ENCODE measurements at regions not wholly inside any gene's neighbourhood (a gene's known extent, or its start where the extent isn't known, plus 50 kb on each side); places are given as distances from the start of the nearest gene placed in this dataset.
"Not testable (repeated sequence)": the region's sequence is repeated elsewhere in the genome, so short reads cannot be mapped to it uniquely, and the experiment has no call there.

DNA sequence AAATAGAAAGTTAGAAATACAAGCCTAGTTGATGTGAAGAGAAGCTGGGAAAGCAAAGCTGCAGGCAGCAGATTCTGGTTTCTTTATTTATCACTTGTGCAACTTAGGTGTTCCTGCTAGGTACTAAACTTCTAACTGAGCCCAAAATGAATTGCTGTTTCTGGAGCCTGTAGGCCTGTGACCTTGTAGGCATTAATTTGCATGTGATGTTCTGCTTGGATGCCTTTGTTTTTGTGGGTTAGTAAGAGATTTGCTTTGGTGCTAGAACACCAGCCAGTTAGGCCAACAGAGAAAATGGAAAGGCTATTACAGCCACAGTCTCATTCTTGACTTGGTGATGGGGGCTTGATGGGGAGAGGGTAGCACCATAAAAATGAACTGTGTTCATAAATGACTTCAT is 370.7 kb downstream of the PPP1R3A start:
- H3K4me3 Mint-ChIP-seq, result no peak overlapping the region

GRCh38 chr7:113521468-113521867 is 397.3 kb downstream of the PPP1R3A start:
- peaks cover 0 to 7% (median 6%) of the 10 kb centered on the region in 3 donors for H3K9me3 Mint-ChIP-seq
- no peaks in the 10 kb centered on the region for H3K4me1 Mint-ChIP-seq
- no peaks in the 10 kb centered on the region for H3K36me3 Mint-ChIP-seq
- no peaks in the 10 kb centered on the region for H3K27me3 Mint-ChIP-seq
- no peak overlapping the region for H3K4me3 Mint-ChIP-seq
- no peak overlapping the region for H3K27ac Mint-ChIP-seq

More for the DNA sequence above, 370.7 kb downstream of the PPP1R3A start:
- H3K36me3 Mint-ChIP-seq, result no peaks in the 10 kb centered on the region
- no peaks in the 10 kb centered on the region for H3K27me3 Mint-ChIP-seq
- H3K27ac Mint-ChIP-seq, result no peak overlapping the region
- peaks cover 0 to 8% (median 0%) of the 10 kb centered on the region in 3 donors for H3K9me3 Mint-ChIP-seq
- peaks cover 0 to 5% (median 0%) of the 10 kb centered on the region in 3 donors for H3K4me1 Mint-ChIP-seq

DNA sequence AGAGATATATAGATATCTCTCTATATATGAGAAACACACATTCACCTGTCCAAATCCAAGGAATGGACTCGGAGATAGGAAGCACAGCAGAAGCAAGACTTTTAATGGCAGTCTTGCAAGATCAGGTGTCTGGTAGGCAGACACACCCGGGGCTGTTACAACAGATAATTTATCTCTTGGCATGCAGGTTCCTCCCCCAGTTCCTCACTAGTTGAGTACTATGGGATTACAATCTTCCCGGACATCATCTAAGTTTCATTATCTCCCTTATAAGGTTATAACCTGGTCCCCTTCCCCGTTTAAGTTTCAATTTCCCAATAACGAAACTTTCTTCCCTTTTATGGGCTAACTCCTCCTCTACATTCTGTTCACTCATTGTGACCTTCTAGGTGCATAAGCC is 399.3 kb downstream of the PPP1R3A start:
- no peaks in the 10 kb centered on the region for H3K4me1 Mint-ChIP-seq
- H3K9me3 Mint-ChIP-seq, result peaks cover 2 to 9% (median 6%) of the 10 kb centered on the region in 3 donors
- H3K27me3 Mint-ChIP-seq, result no peaks in the 10 kb centered on the region
- no peaks in the 10 kb centered on the region for H3K36me3 Mint-ChIP-seq
- H3K27ac Mint-ChIP-seq, result no peak overlapping the region
- H3K4me3 Mint-ChIP-seq, result no peak overlapping the region

DNA sequence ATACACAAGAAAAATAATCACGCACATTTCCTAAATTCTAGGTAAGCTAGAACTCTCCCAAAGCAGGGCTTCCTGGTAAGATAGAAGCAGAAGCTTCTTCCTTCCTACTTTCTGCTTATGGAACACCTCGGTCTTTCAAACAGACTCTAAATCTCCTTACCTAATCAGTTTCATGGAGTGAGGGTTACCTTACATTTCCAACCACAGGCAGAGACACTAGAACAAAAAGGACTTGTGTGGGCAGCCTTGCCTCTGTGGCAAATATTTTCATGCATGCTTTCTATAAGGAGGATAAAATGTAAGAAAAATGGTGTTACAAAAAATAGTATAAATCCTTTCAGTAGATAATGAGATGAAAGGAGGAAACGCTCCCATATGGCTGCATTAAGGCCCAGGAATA is 386.3 kb upstream of the SMIM30 start:
- H3K36me3 Mint-ChIP-seq, result no peaks in the 10 kb centered on the region
- no peaks in the 10 kb centered on the region for H3K27me3 Mint-ChIP-seq
- H3K4me3 Mint-ChIP-seq, result no peak overlapping the region
- H3K27ac Mint-ChIP-seq, result no peak overlapping the region
- H3K9me3 Mint-ChIP-seq, result peaks cover 0 to 15% (median 4%) of the 10 kb centered on the region in 3 donors
- no peaks in the 10 kb centered on the region for H3K4me1 Mint-ChIP-seq

GRCh38 chr7:113504142-113504541 is 385.8 kb upstream of the SMIM30 start:
- no peaks in the 10 kb centered on the region for H3K4me1 Mint-ChIP-seq
- no peaks in the 10 kb centered on the region for H3K27me3 Mint-ChIP-seq
- H3K9me3 Mint-ChIP-seq, result peaks cover 0 to 10% (median 4%) of the 10 kb centered on the region in 3 donors
- H3K4me3 Mint-ChIP-seq, result no peak overlapping the region
- no peaks in the 10 kb centered on the region for H3K36me3 Mint-ChIP-seq
- no peak overlapping the region for H3K27ac Mint-ChIP-seq

DNA sequence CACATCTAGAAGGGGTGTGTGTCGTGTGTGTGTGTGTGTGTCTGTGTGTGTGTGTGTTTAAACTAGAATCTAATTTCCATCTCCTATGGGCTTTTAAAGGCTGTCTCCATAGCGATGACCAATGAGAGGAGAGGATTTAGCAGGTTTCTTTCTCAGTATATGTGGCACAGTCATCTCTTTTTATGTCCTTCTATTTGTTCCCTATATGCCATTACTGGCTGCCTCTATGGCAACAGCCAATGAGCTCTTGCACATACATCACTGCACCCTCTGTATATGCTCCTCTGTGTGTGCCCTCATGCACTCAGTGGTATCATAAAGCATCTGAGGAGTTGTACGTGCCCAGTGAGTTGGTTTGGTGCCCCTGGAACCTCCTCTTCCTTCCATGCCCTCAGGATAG is 378.2 kb upstream of the SMIM30 start:
- not testable (repeated sequence) for H3K4me1 Mint-ChIP-seq, H3K27me3 Mint-ChIP-seq, H3K4me3 Mint-ChIP-seq, H3K36me3 Mint-ChIP-seq, H3K9me3 Mint-ChIP-seq, H3K27ac Mint-ChIP-seq

DNA sequence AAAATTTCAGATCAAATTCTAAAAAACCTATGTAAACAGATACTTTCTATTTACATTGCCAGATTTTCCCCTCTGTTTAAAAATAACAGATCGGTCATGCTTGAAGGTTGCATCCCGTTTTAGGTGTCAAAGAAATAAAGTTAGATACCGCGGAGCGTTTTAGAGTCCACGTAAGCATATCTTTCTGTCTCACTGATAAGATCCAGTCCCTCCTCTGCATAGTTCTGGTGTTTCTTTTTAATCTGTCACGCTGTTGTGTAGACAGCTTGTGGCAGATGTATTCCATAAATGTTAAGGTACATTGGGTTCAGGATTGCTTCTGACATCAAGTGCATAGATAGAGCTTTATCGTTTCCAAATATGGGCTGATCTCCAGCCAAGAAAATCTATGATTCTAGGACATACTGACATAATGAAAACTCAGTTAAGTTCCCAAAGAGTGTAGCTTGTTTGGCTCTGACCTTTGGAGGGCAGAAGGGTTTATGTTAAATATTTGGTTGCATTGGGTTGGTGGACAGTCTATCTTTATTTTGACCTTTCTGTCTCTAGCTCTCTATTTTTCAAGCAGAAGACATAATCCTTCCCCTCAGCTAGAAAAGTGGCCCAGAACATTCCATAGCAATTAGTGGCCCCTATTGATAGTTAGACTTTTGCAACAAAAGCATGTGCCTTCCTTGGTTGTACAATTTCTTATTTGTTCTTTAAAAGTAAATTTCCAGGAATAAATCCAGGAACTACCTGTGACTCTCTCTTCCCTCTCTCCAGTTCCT is 376.6 kb upstream of the SMIM30 start:
- not testable (repeated sequence) for H3K27ac Mint-ChIP-seq, H3K9me3 Mint-ChIP-seq, H3K36me3 Mint-ChIP-seq, H3K27me3 Mint-ChIP-seq, H3K4me3 Mint-ChIP-seq, H3K4me1 Mint-ChIP-seq

DNA sequence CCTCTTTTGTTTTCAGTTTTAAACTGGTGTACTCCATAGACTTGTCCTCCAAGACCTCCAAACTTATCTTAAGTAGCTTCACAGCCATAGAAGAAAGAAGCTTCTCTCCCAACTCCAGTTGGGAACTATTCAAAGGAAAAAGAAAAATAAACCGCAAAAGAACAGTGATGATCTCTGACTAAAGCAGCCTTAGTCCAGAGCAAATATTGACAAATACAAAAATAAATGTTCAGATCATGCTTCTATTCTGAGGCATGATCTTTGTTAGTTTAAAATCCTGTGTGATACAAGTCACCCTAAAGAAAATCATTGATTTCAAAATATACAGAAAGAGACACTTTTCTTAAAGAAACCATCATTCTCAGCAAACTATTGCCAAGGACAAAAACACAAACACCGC is 373.0 kb upstream of the SMIM30 start:
- Mint-ChIP-seq H3K27ac (no peak overlapping the region), H3K4me1 (no peaks in the 10 kb centered on the region), H3K9me3 (peaks cover 0 to under 1% (median 0%) of the 10 kb centered on the region in 3 donors), H3K36me3 (no peaks in the 10 kb centered on the region), H3K4me3 (no peak overlapping the region), H3K27me3 (no peaks in the 10 kb centered on the region)

- Mint-ChIP-seq H3K36me3 (no peaks in the 10 kb centered on the region), H3K9me3 (peaks cover 0 to 6% (median 3%) of the 10 kb centered on the region in 3 donors), H3K4me1 (no peaks in the 10 kb centered on the region), H3K27ac (no peak overlapping the region), H3K27me3 (no peaks in the 10 kb centered on the region), H3K4me3 (no peak overlapping the region)
These were observed 369.8 kb upstream of the SMIM30 start for GRCh38 chr7:113487925-113488731.

DNA sequence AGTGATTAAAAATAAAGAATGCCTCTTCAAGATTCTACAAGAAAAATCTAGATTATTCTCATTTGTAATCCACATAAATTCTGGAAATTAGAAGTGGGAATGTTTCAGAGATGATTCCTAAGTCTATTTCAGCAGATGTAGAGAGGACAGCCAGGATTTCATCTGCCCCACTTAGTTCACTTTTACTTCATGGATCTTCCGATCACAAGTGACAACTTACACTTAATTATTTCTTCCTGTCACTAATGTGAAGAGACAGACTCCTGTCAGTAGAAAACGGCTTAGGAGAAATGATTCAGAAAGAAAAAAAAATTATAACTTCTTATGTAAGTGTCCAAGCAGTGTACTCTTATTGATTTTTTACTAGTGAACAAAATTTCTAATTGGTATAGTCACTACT is 368.2 kb upstream of the SMIM30 start:
- peaks cover 0 to 2% (median 0%) of the 10 kb centered on the region in 3 donors for H3K4me1 Mint-ChIP-seq
- no peaks in the 10 kb centered on the region for H3K36me3 Mint-ChIP-seq
- no peak overlapping the region for H3K27ac Mint-ChIP-seq
- H3K4me3 Mint-ChIP-seq, result no peak overlapping the region
- H3K27me3 Mint-ChIP-seq, result no peaks in the 10 kb centered on the region
- H3K9me3 Mint-ChIP-seq, result peaks cover 3 to 6% (median 3%) of the 10 kb centered on the region in 3 donors

- peaks cover 0 to 2% (median 0%) of the 10 kb centered on the region in 3 donors for H3K4me1 Mint-ChIP-seq
- H3K4me3 Mint-ChIP-seq, result no peak overlapping the region
- H3K27ac Mint-ChIP-seq, result no peak overlapping the region
- no peaks in the 10 kb centered on the region for H3K36me3 Mint-ChIP-seq
- H3K9me3 Mint-ChIP-seq, result peaks cover 3 to 6% (median 3%) of the 10 kb centered on the region in 3 donors
- H3K27me3 Mint-ChIP-seq, result no peaks in the 10 kb centered on the region
These were observed 365.3 kb upstream of the SMIM30 start for GRCh38 chr7:113483657-113484056.

DNA sequence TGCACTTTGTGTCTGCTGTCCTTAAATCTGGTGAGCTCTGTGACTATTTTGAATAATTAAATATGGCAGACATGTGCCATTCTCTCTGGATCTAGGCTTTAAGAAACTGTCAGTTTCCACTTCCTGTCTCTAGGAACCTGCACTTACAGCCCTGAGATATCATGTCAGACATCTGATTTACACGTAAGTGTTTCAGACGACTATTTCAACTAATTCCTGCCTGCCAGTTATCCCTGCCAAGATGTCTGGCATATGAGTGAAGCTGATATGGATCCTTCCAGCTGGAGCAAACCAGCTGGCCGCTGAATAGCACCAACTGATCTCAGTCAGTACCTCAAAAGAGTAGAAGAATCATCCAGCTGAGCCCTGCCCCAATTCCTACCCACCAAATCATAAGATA is 362.2 kb upstream of the SMIM30 start:
- Mint-ChIP-seq H3K27me3 (no peaks in the 10 kb centered on the region), H3K27ac (no peak overlapping the region), H3K4me3 (no peak overlapping the region), H3K4me1 (peaks cover 0 to 2% (median 0%) of the 10 kb centered on the region in 3 donors), H3K36me3 (no peaks in the 10 kb centered on the region), H3K9me3 (peaks cover 0 to 3% (median 3%) of the 10 kb centered on the region in 3 donors)

DNA sequence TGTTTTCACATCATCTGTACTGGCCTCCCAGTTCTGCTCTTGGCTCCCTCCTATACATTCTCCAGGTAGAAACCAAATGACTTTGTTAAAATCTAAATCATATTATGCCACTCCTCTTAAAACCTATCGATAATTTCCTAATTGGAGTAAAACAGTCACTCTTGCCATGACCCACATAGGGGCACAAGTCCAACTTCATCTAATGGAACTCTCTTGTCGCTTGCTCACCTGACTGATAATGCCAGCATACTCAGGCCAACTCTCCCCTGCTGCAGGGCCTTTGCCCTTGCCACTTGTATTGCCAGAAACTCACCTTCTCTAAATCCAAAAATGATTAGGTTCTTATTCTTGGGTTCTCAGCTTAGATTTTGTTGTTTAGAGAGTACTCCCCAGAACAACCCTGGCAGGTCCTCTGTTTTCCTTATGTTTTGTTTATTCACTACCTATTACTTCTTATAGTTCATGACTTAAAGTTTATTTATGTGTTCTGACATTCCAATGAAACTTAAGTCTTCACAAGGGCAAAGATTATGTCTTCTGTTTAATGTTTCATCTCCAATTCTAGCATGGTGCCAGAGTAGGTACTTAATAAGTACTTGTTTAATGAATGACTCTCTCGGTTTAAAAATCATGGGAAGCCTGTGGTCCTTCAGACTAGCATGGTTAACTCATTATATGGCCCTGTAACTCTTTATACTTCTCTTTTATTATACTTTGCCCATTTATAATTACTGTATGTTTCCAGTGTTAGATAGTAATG is 345.9 kb upstream of the SMIM30 start:
- Mint-ChIP-seq H3K27me3 (no peaks in the 10 kb centered on the region), H3K4me1 (no peaks in the 10 kb centered on the region), H3K27ac (no peak overlapping the region), H3K36me3 (no peaks in the 10 kb centered on the region), H3K4me3 (no peak overlapping the region), H3K9me3 (peaks cover 0 to 9% (median 2%) of the 10 kb centered on the region in 3 donors)

- H3K4me3 Mint-ChIP-seq, result no peak overlapping the region
- H3K4me1 Mint-ChIP-seq, result no peaks in the 10 kb centered on the region
- H3K36me3 Mint-ChIP-seq, result no peaks in the 10 kb centered on the region
- peaks cover 0 to 2% (median 0%) of the 10 kb centered on the region in 3 donors for H3K9me3 Mint-ChIP-seq
- H3K27ac Mint-ChIP-seq, result no peak overlapping the region
- no peaks in the 10 kb centered on the region for H3K27me3 Mint-ChIP-seq
These were observed 341.7 kb upstream of the SMIM30 start for GRCh38 chr7:113460067-113460466.

GRCh38 chr7:113456533-113456932 is 338.2 kb upstream of the SMIM30 start:
- H3K4me3 Mint-ChIP-seq, result no peak overlapping the region
- H3K4me1 Mint-ChIP-seq, result no peaks in the 10 kb centered on the region
- no peaks in the 10 kb centered on the region for H3K27me3 Mint-ChIP-seq
- no peak overlapping the region for H3K27ac Mint-ChIP-seq
- H3K9me3 Mint-ChIP-seq, result no peaks in the 10 kb centered on the region
- no peaks in the 10 kb centered on the region for H3K36me3 Mint-ChIP-seq
